DND-41 (cell line): ENCODE measurements at regions not wholly inside any gene's neighbourhood (a gene's known extent, or its start where the extent isn't known, plus 50 kb on each side); places are given as distances from the start of the nearest gene placed in this dataset.
"Not testable (repeated sequence)": the region's sequence is repeated elsewhere in the genome, so short reads cannot be mapped to it uniquely, and the experiment has no call there.

Experiments used
- ATAC-seq: fragments of 200-7000 bp; cut with Tn5 transposase; 3 replicates; pipeline ENCODE4 v1.9.1; 2021; ENCODE audit warnings: low read depth; ENCODE audit not compliant: insufficient read depth
- DNase-seq: peaks from one replicate; pipeline ENCODE4 v3.0.0-alpha.2; 2020
- H2AFZ ChIP-seq: 2 replicates; pipeline ENCODE4 v1.6.0; 2012; ENCODE audit warnings: low read depth, low read length
- H3K27ac ChIP-seq: 2 replicates; pipeline ENCODE4 v1.5.1; 2012; ENCODE audit warnings: low read length, inconsistent platforms
- H3K27me3 ChIP-seq: fragments of 200-600 bp; sonication (generic); 2 replicates; pipeline ENCODE4 v1.6.0; 2012; ENCODE audit warnings: low read length, mild to moderate bottlenecking, inconsistent platforms; ENCODE audit not compliant: insufficient read depth, poor library complexity
- H3K36me3 ChIP-seq: 2 replicates; pipeline ENCODE4 v1.5.1; 2012; ENCODE audit warnings: low read length, inconsistent platforms; ENCODE audit not compliant: insufficient read depth
- H3K4me1 ChIP-seq: 2 replicates; pipeline ENCODE4 v1.5.1; 2012; ENCODE audit warnings: mild to moderate bottlenecking, low read length; ENCODE audit not compliant: insufficient read depth
- H3K4me2 ChIP-seq: 2 replicates; pipeline ENCODE4 v1.6.0; 2012; ENCODE audit warnings: mild to moderate bottlenecking, moderate library complexity, low read length, inconsistent platforms; ENCODE audit not compliant: insufficient read depth
- H3K4me3 ChIP-seq, 2 experiments: fragments of 200-600 bp in 1 of 2; shearing (Covaris generic) in 1 of 2; 2 replicates each; pipeline ENCODE4 v1.5.1; 2012 to 2016; ENCODE audit warnings: inconsistent platforms in 2 of 2, low read length in 2 of 2, mild to moderate bottlenecking in 2 of 2, low read depth in 1 of 2, moderate library complexity in 1 of 2
- H3K79me2 ChIP-seq: 2 replicates; pipeline ENCODE4 v1.6.0; 2012; ENCODE audit warnings: low read length, inconsistent platforms; ENCODE audit not compliant: insufficient read depth
- H3K9ac ChIP-seq: 2 replicates; pipeline ENCODE4 v1.6.0; 2012; ENCODE audit warnings: low read depth, mild to moderate bottlenecking, inconsistent platforms, low read length, moderate library complexity
- H3K9me3 ChIP-seq: 2 replicates; pipeline ENCODE4 v1.5.1; 2012; ENCODE audit warnings: low read length, moderate library complexity, mild to moderate bottlenecking, inconsistent platforms; ENCODE audit not compliant: insufficient read depth, severe bottlenecking
- H4K20me1 ChIP-seq: 2 replicates; pipeline ENCODE4 v1.6.0; 2012; ENCODE audit warnings: low read length; ENCODE audit not compliant: insufficient read depth
- CTCF ChIP-seq: IDR thresholded peaks from 2 replicates; pipeline ENCODE4 v1.5.1; 2012; ENCODE audit warnings: borderline replicate concordance, low read length, moderate library complexity, mild to moderate bottlenecking; ENCODE audit not compliant: poor library complexity, severe bottlenecking; ENCODE audit errors: extremely low read depth
- EZH2 ChIP-seq: IDR thresholded peaks from 3 replicates; pipeline ENCODE4 v1.6.1; 2012; ENCODE audit warnings: borderline replicate concordance, low read depth, mild to moderate bottlenecking, moderate library complexity, low read length, inconsistent platforms; ENCODE audit not compliant: severe bottlenecking

GRCh38 chr13:57877601-57878000 is 246.1 kb downstream of the PCDH17 start:
- DNase-seq (no peak), ATAC-seq (no peak)
- H3K9me3 ChIP-seq = no peaks in the 10 kb centered on the region
- H3K9ac ChIP-seq = no peak overlapping the region
- no peaks in the 10 kb centered on the region for H3K4me1 ChIP-seq
- TF ChIP-seq CTCF (no peak), EZH2 (no peak)
- no peaks in the 10 kb centered on the region for H3K36me3 ChIP-seq
- H3K27ac ChIP-seq = no peak overlapping the region
- H3K4me2 ChIP-seq = no peak overlapping the region
- no peak overlapping the region for H2AFZ ChIP-seq
- no peaks in the 10 kb centered on the region for H4K20me1 ChIP-seq
- no peak overlapping the region for H3K4me3 ChIP-seq
- H3K79me2 ChIP-seq = no peaks in the 10 kb centered on the region
- no peaks in the 10 kb centered on the region for H3K27me3 ChIP-seq

DNA sequence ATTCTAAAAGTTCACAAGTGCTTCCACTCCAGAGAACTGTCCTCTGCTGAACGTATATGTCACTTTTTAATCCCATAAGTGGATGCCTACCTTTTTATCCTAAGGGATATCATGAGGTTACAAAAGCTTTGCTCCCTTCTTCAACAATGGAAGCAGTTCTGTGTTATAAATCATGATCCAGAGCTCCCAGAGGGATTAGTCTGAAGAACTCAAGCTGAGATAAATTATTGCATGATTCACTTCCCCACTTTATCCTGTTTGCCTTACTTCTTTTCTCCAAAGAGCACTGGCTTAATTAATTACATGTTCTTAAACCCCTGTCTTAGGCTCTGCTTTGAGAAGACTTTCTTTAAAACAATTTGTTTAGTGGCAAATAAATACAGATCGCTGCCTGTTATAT is 246.7 kb downstream of the PCDH17 start:
- Histone ChIP-seq H3K36me3 (no peaks in the 10 kb centered on the region), H3K4me1 (no peaks in the 10 kb centered on the region), H3K79me2 (no peaks in the 10 kb centered on the region), H3K27ac (no peak overlapping the region), H3K9me3 (no peaks in the 10 kb centered on the region), H4K20me1 (no peaks in the 10 kb centered on the region), H3K9ac (no peak overlapping the region), H3K4me3 (no peak overlapping the region), H3K27me3 (no peaks in the 10 kb centered on the region), H3K4me2 (no peak overlapping the region), H2AFZ (no peak overlapping the region)
- ATAC-seq (no peak), DNase-seq (no peak)
- TF ChIP-seq EZH2 (no peak), CTCF (no peak)

GRCh38 chr13:57897225-57897624 is 265.7 kb downstream of the PCDH17 start:
- Histone ChIP-seq H3K9ac (no peak overlapping the region), H3K27ac (no peak overlapping the region), H4K20me1 (no peaks in the 10 kb centered on the region), H3K27me3 (no peaks in the 10 kb centered on the region), H3K9me3 (no peaks in the 10 kb centered on the region), H3K4me1 (no peaks in the 10 kb centered on the region), H3K79me2 (no peaks in the 10 kb centered on the region), H2AFZ (no peak overlapping the region), H3K4me3 (no peak overlapping the region), H3K4me2 (no peak overlapping the region), H3K36me3 (no peaks in the 10 kb centered on the region)
- ATAC-seq (no peak), DNase-seq (no peak)
- no peak for TF ChIP-seq EZH2
- TF ChIP-seq CTCF = no peak

DNA sequence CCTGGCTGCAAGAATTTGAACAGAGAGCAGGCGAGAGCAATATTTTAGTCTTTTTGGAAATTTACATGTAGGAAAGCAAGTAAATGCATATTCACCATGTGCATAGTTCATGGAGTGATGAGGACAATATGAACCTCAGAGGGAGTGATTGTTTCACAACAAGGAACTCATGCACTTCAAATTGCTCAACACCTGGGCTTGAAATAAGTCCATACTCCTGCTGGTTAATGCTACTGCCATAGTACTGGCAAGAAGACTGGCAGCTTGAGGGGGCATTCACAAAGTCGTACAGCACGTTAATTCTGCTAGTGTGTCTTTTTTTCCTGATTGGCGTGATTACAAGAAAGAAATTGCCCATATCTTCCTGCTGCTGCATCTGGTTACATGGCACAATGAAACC is 267.6 kb downstream of the PCDH17 start:
- Histone ChIP-seq H3K4me2 (no peak overlapping the region), H3K4me3 (no peak overlapping the region), H3K4me1 (no peaks in the 10 kb centered on the region), H3K9me3 (no peaks in the 10 kb centered on the region), H3K27ac (no peak overlapping the region), H2AFZ (no peak overlapping the region), H3K27me3 (no peaks in the 10 kb centered on the region), H3K79me2 (no peaks in the 10 kb centered on the region), H3K9ac (no peak overlapping the region), H4K20me1 (no peaks in the 10 kb centered on the region), H3K36me3 (no peaks in the 10 kb centered on the region)
- no peak for DNase-seq
- ATAC-seq = no peak
- no peak for TF ChIP-seq EZH2
- TF ChIP-seq CTCF = no peak

DNA sequence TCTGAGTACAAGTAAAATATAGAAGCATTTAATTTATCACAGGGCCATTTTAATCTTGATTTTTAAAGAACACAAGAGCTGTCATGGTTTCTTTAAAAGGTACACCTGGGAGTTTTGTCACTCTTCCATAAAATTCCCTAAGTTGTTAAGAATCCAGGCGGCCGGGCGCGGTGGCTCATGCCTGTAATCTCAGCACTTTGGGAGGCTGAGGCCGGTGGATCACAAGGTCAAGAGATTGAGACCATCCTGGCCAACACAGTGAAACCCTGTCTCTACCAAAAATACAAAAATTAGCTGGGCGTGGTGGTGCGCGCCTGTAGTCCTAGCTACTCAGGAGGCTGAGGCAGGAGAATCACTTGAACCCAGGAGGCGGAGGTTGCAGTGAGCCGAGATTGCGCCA is 278.3 kb downstream of the PCDH17 start:
- not testable (repeated sequence) for H4K20me1 ChIP-seq, DNase-seq, H2AFZ ChIP-seq, H3K9ac ChIP-seq, H3K4me2 ChIP-seq, H3K9me3 ChIP-seq, H3K36me3 ChIP-seq, ATAC-seq, H3K79me2 ChIP-seq, H3K4me3 ChIP-seq, H3K27me3 ChIP-seq, H3K4me1 ChIP-seq, H3K27ac ChIP-seq
